ENCODE measurements at regions not wholly inside any gene's neighbourhood (a gene's known extent, or its start where the extent isn't known, plus 50 kb on each side); places are given as distances from the start of the nearest gene placed in this dataset.

DNA sequence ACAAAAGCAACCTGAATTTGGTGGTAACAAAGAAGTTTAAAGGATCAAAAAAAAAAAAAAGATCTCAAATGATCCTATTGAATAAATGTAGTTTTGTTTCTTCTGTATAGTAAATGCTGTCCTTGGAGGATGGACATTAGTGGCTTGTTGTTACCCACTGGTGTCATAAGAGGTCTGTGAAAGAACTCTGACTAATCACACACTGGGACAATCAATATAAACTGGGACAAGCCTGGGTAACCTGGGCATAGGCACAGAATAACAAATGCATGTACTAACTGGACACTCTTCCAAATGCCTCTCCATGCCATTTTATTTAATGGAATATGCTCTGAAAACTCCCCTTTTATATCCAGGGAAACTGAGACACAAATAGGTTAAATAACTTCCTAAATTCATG lies 241.4 kb downstream of the DOK5 start:
- TF ChIP-seq, protein P1, sequence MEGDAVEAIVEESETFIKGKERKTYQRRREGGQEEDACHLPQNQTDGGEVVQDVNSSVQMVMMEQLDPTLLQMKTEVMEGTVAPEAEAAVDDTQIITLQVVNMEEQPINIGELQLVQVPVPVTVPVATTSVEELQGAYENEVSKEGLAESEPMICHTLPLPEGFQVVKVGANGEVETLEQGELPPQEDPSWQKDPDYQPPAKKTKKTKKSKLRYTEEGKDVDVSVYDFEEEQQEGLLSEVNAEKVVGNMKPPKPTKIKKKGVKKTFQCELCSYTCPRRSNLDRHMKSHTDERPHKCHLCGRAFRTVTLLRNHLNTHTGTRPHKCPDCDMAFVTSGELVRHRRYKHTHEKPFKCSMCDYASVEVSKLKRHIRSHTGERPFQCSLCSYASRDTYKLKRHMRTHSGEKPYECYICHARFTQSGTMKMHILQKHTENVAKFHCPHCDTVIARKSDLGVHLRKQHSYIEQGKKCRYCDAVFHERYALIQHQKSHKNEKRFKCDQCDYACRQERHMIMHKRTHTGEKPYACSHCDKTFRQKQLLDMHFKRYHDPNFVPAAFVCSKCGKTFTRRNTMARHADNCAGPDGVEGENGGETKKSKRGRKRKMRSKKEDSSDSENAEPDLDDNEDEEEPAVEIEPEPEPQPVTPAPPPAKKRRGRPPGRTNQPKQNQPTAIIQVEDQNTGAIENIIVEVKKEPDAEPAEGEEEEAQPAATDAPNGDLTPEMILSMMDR (conservative IDR thresholded peaks at IDR 0.05; ENCODE audit: low read length) = no peak
- no peak for TF ChIP-seq EZH2phosphoT487 (IDR thresholded peaks at IDR 0.05; ENCODE audit: borderline replicate concordance)
